Liver (tissue), 8 donors: ENCODE measurements at regions not wholly inside any gene's neighbourhood (a gene's known extent, or its start where the extent isn't known, plus 50 kb on each side); places are given as distances from the start of the nearest gene placed in this dataset.

Experiments used
- DNase-seq: peaks from one replicate; pipeline ENCODE4 v3.0.0-alpha.2; 2017; ENCODE audit warnings: low spot score
- H3K27ac ChIP-seq, 2 donors: one replicate each; pipeline ENCODE4 v1.7.0; 2013; ENCODE audit warnings: inconsistent platforms in 2 of 2, low read length in 2 of 2, control low read depth in 1 of 2, low read depth in 1 of 2, mild to moderate bottlenecking in 1 of 2
- H3K27me3 ChIP-seq, 4 donors: one replicate each; pipeline versions ENCODE4 v1.6.1 to v1.7.0; 2013; ENCODE audit warnings: low read length in 3 of 4, inconsistent platforms in 1 of 4, mild to moderate bottlenecking in 1 of 4, moderate library complexity in 1 of 4; ENCODE audit not compliant: control insufficient read depth in 4 of 4, insufficient read depth in 4 of 4
- H3K36me3 ChIP-seq, 4 donors: one replicate each; pipeline versions ENCODE4 v1.6.1 to v1.7.0; 2013; ENCODE audit warnings: low read length in 3 of 4, mild to moderate bottlenecking in 3 of 4, low read depth in 1 of 4, moderate library complexity in 1 of 4; ENCODE audit not compliant: control insufficient read depth in 4 of 4, insufficient read depth in 3 of 4
- H3K4me1 ChIP-seq, 4 donors: one replicate each; pipeline versions ENCODE4 v1.6.1 to v1.7.0; 2013; ENCODE audit warnings: low read length in 3 of 4, mild to moderate bottlenecking in 3 of 4, moderate library complexity in 1 of 4; ENCODE audit not compliant: control insufficient read depth in 4 of 4, insufficient read depth in 4 of 4
- H3K4me3 ChIP-seq, 3 donors: one replicate each; pipeline versions ENCODE4 v1.6.1 to v1.7.0; 2013; ENCODE audit warnings: low read length in 3 of 3, control low read depth in 1 of 3, low read depth in 1 of 3, mild to moderate bottlenecking in 1 of 3
- H3K9ac ChIP-seq, 2 donors: one replicate each; pipeline ENCODE4 v1.7.0; 2013; ENCODE audit warnings: low read length in 2 of 2, mild to moderate bottlenecking in 2 of 2, moderate library complexity in 2 of 2, control low read depth in 1 of 2, low read depth in 1 of 2
- H3K9me3 ChIP-seq, 4 donors: one replicate each; pipeline versions ENCODE4 v1.6.1 to v1.7.0; 2013; ENCODE audit warnings: low read length in 3 of 4; ENCODE audit not compliant: control insufficient read depth in 4 of 4
- EGR1 ChIP-seq, 2 donors: IDR thresholded peaks; 2 replicates each; pipeline ENCODE4 v1.6.1; 2016 to 2018; ENCODE audit warnings: antibody characterized with exemption in 2 of 2, low read depth in 2 of 2
- FOXA1 ChIP-seq: IDR thresholded peaks from 2 replicates; pipeline ENCODE4 v1.6.1; 2016; ENCODE audit warnings: antibody characterized with exemption
- FOXA2 ChIP-seq: IDR thresholded peaks from 2 replicates; pipeline ENCODE4 v1.6.1; 2016; ENCODE audit warnings: antibody characterized with exemption
- GABPA ChIP-seq, 2 donors: IDR thresholded peaks in 1 of 2; conservative IDR thresholded peaks in 1 of 2; 2 replicates each; pipeline ENCODE4 v1.6.1; 2016; ENCODE audit warnings: antibody characterized with exemption in 2 of 2, mild to moderate bottlenecking in 1 of 2, moderate library complexity in 1 of 2
- HNF4A ChIP-seq, 2 donors: conservative IDR thresholded peaks; 2 replicates each; pipeline ENCODE4 v1.6.1; 2016; ENCODE audit warnings: antibody characterized with exemption in 2 of 2, mild to moderate bottlenecking in 2 of 2
- HNF4G ChIP-seq: IDR thresholded peaks from 2 replicates; pipeline ENCODE4 v1.6.1; 2016; ENCODE audit warnings: antibody characterized with exemption
- JUND ChIP-seq, 2 donors: IDR thresholded peaks; 2 replicates each; pipeline ENCODE4 v1.6.1; 2016; ENCODE audit warnings: antibody characterized with exemption in 2 of 2
- NR2F2 ChIP-seq: IDR thresholded peaks from 2 replicates; pipeline ENCODE4 v1.6.1; 2016; ENCODE audit warnings: antibody characterized with exemption
- RAD21 ChIP-seq, 2 donors: IDR thresholded peaks; 2 replicates each; pipeline ENCODE4 v1.6.1; 2016; ENCODE audit warnings: antibody characterized with exemption in 2 of 2, mild to moderate bottlenecking in 2 of 2
- RXRA ChIP-seq, 2 donors: IDR thresholded peaks; 2 replicates each; pipeline ENCODE4 v1.6.1; 2017 to 2018; ENCODE audit warnings: antibody characterized with exemption in 2 of 2, mild to moderate bottlenecking in 1 of 2
- SP1 ChIP-seq: IDR thresholded peaks from 2 replicates; pipeline ENCODE4 v1.6.1; 2018; ENCODE audit warnings: antibody characterized with exemption, mild to moderate bottlenecking
- TAF1 ChIP-seq: conservative IDR thresholded peaks from 2 replicates; pipeline ENCODE4 v1.6.1; 2016; ENCODE audit warnings: antibody characterized with exemption, mild to moderate bottlenecking
- YY1 ChIP-seq: IDR thresholded peaks from 2 replicates; pipeline ENCODE4 v1.6.1; 2016; ENCODE audit warnings: antibody characterized with exemption, mild to moderate bottlenecking
- WGBS: extraction: QIAGEN DNeasy Blood & Tissue Kit; methylation state at CpG from one replicate; pipeline ENCODE4 v1.1.7; 2013; 5-methylcytosine and 5-hydroxymethylcytosine counted together
- TF ChIP-seq, protein P1 (sequence below): IDR thresholded peaks from 2 replicates; pipeline ENCODE4 v1.6.1; 2016; ENCODE audit warnings: antibody characterized with exemption
- TF ChIP-seq, protein P2 (sequence below): IDR thresholded peaks from 2 replicates; pipeline ENCODE4 v1.6.1; 2016; ENCODE audit warnings: antibody characterized with exemption
- TF ChIP-seq, protein P3 (sequence below): fragments of 150-350 bp; IDR thresholded peaks from 2 replicates; pipeline ENCODE4 v1.5.1; 2017; ENCODE audit warnings: improper control_type of control experiment, low read depth, low read length; ENCODE audit not compliant: missing input control
- TF ChIP-seq, protein P4 (sequence below): IDR thresholded peaks from 2 replicates; pipeline ENCODE4 v1.6.1; 2016; ENCODE audit warnings: antibody characterized with exemption
- TF ChIP-seq, protein P5 (sequence below): IDR thresholded peaks from 2 replicates; pipeline ENCODE4 v1.6.1; 2016; ENCODE audit warnings: antibody characterized with exemption, mild to moderate bottlenecking
- donor health status: healthy.
- donor health status: healthy.
- donor health status: healthy.
- donor health status: healthy.
- donor health status: healthy.

DNA sequence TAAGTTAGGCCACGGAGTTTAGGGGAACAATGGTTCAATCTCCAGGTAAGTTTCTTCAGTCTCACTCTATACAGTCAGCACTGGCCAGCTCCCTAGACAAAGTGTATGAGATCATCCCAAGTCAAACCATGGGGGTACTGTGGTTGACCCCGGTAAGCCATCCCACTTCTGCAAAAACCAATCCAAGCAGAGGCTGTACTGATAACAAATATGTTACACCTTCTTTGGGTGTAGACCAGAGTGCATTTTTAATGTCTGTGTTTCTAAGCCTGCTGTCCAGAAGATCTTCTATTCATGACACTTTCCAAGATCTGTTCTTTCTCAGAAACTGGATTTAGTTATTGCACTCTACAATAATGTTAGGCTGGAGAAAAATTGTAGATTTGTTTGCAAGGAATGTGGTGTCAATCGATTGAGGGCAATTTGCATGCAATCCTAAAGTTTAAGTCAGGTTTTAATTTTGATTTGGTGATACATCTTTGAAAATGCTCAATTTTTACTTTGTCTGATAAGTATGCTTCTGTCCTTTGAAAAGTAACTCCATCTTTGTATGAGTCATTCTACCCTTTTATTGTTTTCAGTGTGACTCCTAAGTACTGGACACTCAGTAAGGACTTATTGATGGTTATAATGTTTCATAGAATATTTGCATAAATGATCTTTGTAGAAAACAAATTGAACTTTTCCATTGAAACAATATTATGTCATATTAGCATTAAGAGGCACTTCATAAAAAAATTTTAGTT is 152.4 kb downstream of the HLX start:
- DNase-seq = no peak
- no peaks in the 10 kb centered on the region for H3K36me3 ChIP-seq
- H3K4me3 ChIP-seq = no peak overlapping the region
- no peak overlapping the region for H3K9ac ChIP-seq
- H3K27me3 ChIP-seq = no peaks in the 10 kb centered on the region
- H3K27ac ChIP-seq = no peak overlapping the region
- 80% methylated on average over 3 of the region's 3 CpGs for WGBS
- TF ChIP-seq, protein P1, sequence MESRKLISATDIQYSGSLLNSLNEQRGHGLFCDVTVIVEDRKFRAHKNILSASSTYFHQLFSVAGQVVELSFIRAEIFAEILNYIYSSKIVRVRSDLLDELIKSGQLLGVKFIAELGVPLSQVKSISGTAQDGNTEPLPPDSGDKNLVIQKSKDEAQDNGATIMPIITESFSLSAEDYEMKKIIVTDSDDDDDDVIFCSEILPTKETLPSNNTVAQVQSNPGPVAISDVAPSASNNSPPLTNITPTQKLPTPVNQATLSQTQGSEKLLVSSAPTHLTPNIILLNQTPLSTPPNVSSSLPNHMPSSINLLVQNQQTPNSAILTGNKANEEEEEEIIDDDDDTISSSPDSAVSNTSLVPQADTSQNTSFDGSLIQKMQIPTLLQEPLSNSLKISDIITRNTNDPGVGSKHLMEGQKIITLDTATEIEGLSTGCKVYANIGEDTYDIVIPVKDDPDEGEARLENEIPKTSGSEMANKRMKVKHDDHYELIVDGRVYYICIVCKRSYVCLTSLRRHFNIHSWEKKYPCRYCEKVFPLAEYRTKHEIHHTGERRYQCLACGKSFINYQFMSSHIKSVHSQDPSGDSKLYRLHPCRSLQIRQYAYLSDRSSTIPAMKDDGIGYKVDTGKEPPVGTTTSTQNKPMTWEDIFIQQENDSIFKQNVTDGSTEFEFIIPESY = no peak
- TF ChIP-seq, protein P2, sequence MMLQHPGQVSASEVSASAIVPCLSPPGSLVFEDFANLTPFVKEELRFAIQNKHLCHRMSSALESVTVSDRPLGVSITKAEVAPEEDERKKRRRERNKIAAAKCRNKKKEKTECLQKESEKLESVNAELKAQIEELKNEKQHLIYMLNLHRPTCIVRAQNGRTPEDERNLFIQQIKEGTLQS = no peak
- TF ChIP-seq, protein P3, sequence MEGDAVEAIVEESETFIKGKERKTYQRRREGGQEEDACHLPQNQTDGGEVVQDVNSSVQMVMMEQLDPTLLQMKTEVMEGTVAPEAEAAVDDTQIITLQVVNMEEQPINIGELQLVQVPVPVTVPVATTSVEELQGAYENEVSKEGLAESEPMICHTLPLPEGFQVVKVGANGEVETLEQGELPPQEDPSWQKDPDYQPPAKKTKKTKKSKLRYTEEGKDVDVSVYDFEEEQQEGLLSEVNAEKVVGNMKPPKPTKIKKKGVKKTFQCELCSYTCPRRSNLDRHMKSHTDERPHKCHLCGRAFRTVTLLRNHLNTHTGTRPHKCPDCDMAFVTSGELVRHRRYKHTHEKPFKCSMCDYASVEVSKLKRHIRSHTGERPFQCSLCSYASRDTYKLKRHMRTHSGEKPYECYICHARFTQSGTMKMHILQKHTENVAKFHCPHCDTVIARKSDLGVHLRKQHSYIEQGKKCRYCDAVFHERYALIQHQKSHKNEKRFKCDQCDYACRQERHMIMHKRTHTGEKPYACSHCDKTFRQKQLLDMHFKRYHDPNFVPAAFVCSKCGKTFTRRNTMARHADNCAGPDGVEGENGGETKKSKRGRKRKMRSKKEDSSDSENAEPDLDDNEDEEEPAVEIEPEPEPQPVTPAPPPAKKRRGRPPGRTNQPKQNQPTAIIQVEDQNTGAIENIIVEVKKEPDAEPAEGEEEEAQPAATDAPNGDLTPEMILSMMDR = no peak
- TF ChIP-seq GABPA (IDR thresholded peaks at IDR 0.05 in 1 of 2, conservative IDR thresholded peaks at IDR 0.05 in 1 of 2) (no peak), HNF4A (conservative IDR thresholded peaks at IDR 0.05) (no peak), RXRA (IDR thresholded peaks at IDR 0.05) (no peak), NR2F2 (no peak), RAD21 (IDR thresholded peaks at IDR 0.05) (no peak), FOXA1 (no peak), YY1 (no peak), FOXA2 (no peak), JUND (IDR thresholded peaks at IDR 0.05) (no peak), TAF1 (no peak), EGR1 (IDR thresholded peaks at IDR 0.05; ENCODE audit: low read depth in 2 of 2) (no peak), SP1 (no peak), HNF4G (no peak)
- TF ChIP-seq, protein P4, sequence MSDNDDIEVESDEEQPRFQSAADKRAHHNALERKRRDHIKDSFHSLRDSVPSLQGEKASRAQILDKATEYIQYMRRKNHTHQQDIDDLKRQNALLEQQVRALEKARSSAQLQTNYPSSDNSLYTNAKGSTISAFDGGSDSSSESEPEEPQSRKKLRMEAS = no peak
- TF ChIP-seq, protein P5, sequence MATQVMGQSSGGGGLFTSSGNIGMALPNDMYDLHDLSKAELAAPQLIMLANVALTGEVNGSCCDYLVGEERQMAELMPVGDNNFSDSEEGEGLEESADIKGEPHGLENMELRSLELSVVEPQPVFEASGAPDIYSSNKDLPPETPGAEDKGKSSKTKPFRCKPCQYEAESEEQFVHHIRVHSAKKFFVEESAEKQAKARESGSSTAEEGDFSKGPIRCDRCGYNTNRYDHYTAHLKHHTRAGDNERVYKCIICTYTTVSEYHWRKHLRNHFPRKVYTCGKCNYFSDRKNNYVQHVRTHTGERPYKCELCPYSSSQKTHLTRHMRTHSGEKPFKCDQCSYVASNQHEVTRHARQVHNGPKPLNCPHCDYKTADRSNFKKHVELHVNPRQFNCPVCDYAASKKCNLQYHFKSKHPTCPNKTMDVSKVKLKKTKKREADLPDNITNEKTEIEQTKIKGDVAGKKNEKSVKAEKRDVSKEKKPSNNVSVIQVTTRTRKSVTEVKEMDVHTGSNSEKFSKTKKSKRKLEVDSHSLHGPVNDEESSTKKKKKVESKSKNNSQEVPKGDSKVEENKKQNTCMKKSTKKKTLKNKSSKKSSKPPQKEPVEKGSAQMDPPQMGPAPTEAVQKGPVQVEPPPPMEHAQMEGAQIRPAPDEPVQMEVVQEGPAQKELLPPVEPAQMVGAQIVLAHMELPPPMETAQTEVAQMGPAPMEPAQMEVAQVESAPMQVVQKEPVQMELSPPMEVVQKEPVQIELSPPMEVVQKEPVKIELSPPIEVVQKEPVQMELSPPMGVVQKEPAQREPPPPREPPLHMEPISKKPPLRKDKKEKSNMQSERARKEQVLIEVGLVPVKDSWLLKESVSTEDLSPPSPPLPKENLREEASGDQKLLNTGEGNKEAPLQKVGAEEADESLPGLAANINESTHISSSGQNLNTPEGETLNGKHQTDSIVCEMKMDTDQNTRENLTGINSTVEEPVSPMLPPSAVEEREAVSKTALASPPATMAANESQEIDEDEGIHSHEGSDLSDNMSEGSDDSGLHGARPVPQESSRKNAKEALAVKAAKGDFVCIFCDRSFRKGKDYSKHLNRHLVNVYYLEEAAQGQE = no peak
- H3K9me3 ChIP-seq = no peaks in the 10 kb centered on the region
- no peaks in the 10 kb centered on the region for H3K4me1 ChIP-seq
